Stimulated activated CD4-positive, alpha-beta T cell treated with anti-CD3 and anti-CD28 coated beads, Interleukin-1b, Interleukin-23, amount 100 ng/mL, for 48 hours (primary cell): ENCODE measurements at regions not wholly inside any gene's neighbourhood (a gene's known extent, or its start where the extent isn't known, plus 50 kb on each side); places are given as distances from the start of the nearest gene placed in this dataset.
"Not testable (repeated sequence)": the region's sequence is repeated elsewhere in the genome, so short reads cannot be mapped to it uniquely, and the experiment has no call there.

Source experiments
- DNase-seq: peaks from one replicate; pipeline ENCODE4 v3.0.0-alpha.2; 2020

DNA sequence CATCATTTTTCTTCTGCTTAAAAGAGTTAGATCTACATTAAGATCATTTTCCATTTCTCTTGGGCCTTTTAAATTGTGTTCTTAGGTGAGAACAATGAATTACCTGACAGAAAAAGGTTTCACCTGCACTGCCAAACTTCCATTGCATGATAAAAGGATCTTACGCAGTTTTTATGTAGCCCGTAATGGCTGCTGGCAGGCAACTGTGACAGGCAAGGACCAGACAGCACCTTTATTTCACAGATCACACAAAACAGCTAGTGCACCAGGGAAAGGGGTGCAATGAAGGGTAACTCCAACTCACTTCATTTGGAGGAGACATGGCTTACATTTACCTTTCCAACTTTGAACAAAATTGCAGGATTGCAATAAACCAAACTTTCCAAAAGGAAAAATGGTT lies 159.8 kb downstream of the SLITRK1 start:
- no peak for DNase-seq

DNA sequence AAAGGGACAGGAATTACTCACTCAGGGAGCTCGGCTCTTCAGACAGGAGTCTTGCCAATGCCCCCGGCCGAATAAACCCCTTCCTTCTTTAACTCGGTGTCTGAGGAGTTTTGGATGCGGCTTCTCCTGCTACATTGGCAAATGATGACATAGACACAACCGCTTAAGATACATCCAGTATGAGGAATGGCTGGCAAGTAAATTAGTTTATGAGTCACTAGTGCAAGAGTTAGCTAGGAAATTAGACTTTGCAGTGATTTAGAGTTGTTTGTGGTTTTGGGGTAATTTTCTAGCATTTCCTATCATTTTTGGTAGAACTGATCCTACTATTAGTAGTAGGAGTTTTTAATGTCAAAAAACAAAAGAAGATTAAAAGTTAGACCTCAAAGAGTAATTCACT lies 166.2 kb downstream of the SLITRK1 start:
- no peak for DNase-seq

DNA sequence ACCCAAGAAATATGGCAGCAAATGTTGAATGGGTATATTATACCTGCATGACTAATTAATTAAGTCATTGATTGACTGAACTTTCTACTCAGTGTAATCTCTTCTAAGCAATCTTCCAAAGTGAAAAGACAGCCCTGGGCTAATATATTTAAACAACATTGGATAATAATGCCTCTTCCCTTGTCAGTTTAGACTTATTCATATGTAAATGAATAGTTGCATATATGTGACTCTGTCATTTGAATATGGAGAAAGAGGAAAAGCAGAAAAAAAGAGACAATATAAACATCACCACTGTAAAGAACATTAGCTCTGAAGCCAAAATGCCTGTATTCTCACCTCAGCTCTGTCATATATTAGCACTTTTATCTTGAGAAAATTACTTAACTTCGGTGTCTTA lies 168.0 kb downstream of the SLITRK1 start:
- no peak for DNase-seq

DNA sequence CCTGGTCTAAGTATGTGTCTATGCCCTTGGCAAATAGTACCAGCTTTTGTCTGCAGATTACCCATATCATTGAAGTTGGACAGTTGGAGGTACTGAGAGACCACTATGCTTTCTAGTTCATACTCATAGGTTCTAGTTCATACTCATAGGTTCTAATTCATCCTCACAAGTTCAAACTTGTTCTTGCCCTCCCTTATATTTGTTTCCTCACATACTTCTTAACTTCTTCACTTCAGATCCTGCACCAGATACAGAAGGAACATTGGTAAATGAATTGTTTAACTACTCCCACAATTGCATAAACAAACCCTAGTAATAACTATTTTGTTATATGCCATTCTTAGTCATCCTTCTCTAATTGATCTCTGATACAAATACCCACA lies 172.2 kb downstream of the SLITRK1 start:
- no peak for DNase-seq

DNA sequence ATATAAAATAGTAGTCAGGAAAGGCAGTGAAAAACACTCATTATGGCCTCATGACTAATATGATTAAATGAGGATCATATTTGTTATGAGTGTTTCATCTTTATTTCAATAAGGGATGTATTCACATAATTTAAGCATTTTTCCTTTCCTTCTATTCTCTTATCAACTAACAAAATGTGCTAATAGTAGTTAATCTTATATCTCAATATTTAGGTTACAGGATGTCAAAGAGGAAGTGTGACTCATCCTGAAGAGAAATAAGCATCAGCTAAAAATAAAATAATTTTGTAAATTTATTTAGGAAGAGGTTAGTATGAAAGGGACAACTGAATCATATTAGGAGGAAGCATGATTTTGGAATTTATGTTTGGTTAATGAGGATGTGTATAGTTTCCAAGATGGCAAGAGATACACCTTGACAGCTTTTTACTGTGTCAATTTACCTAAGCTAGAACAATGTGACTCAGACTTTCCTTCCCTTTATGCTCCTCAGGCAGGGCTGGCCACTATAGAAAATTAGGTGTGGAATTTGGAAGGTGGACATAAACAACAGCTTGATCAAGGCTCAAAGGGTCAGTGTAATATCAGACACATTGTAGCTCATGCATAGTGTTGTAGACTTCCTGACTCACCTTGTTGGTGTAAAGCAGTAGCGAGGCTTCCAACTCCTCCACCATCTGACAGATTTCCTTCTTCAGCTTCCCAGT lies 172.7 kb downstream of the SLITRK1 start:
- no peak for DNase-seq

DNA sequence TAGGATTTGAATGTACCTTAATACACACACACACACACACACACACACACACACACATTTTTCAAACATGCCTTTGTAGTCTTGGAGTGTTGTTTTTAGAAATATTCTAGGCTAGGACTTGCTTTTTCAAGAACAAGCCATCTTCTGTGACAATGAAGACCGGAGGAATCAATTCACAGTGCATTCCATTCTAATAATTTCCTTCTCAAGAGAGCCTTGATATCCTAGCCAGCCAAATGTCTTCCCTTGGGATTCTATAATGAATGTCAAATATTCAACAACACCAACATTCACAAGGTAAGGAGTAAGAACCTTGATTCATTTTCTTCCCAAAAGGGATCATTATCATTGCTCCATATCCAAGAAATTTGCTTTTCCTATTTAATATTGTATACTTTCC lies 180.3 kb downstream of the SLITRK1 start:
- DNase-seq, result no peak

DNA sequence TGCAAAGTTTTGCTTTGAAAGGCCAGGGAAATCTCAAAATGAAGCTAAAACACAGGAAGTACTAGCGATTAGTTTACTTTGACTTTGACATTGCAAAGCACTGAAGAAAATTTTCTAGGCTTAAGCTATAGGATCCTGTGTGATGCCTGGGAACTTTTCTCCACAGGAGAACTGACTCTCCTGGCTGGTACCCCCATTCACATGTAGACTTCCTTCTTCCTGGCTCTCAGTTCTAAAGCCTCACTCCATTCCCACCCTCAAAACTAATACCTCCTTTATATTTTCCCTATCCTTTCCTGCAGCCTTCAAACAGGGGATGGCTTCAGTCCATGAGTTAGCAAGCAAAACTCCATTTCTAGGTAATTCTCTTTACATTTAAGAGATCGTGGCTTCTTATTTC lies 189.5 kb downstream of the SLITRK1 start:
- no peak for DNase-seq

DNA sequence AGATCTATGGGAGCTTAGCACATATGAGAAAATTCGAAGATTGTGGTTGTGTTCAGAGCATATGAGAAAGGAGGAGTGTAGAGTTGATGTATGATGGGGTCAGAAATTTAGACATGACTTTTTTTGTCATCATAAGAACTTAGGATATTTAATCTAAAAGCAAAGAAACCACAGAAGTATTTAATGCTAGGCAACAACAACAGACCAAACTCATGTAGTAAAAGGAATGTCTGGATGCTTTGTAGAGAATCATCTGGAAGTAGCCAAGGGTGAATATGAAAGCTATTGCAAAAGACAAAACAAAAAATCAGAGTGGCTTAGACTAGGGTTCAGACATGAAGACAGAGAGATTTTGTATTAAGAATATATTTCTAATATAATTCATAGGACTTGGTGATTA lies 190.3 kb downstream of the SLITRK1 start:
- DNase-seq, result no peak

DNA sequence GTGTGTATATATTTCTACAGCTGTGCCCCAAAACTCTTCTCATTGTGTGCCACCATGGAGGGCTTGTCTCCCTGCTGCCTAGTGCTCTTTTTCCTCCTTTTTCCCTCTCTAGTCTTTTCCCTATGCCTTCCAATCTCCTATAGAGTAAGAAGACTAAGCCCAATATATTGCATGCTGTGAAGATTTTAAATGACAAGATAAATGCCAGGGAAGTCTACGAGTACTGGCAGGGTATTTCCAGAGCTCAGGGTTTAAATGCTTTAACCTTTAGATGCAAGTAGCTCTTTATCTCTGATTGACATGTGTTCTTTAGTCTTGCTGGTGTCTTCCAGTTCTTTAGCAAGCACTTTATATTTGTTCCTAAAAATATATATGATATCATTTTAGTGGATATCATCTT lies 200.7 kb downstream of the SLITRK1 start:
- no peak for DNase-seq

DNA sequence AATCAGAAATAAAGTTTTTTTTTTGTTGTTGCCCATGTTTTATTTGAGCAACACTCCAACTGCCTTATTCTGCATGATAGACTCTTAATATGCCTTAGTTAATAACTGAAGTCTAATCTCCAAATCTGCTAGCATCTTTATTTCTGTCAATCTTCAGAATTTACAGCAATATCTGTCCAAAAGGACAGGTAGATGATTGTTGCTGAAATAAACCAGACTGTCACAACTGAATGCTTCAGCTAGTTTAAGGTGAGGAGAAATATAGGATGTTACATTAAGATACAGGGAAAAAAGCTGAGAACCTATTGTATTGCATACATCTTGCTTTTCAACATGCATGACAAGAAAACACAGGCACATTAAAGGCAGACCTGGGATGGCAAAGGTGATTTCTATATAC lies 204.3 kb downstream of the SLITRK1 start:
- DNase-seq, result no peak

DNA sequence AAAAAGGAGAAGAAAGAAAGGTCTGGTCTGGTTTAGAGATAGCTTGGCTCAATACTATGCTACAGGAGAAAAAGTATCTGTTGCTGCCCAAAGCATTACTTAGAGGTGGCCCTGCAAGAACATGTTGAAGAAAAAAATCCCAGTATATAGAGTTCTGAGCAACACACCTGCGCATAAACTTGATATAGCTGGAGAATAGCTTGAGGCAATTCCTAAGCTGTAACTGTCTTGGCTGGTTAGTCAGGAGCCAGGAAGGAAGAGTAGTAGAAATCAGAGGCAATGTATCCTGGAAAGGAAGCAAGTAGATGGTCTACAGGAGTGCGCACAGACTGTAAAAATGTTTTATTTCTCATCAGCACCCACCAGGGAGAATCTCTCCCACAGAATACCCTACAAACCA lies 209.7 kb downstream of the SLITRK1 start:
- DNase-seq, result no peak

DNA sequence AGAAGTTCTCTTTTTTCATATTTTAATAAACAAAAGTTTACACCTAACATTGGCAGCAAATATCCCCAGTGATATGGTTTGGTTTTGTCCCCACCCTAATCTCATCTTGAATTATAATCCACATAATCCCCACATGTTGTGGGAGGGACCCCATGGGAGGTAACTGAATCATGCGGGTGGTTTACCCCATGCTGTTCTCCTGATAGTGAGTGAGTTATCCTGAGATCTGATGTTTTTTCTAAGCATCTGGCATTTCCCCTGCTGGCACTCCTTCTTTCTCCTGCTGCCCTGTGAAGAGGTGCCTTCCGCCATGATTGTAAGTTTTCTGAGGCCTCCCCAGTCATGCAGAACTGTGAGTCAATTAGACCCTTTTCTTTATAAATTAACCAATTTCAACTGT lies 214.7 kb downstream of the SLITRK1 start:
- no peak for DNase-seq

DNA sequence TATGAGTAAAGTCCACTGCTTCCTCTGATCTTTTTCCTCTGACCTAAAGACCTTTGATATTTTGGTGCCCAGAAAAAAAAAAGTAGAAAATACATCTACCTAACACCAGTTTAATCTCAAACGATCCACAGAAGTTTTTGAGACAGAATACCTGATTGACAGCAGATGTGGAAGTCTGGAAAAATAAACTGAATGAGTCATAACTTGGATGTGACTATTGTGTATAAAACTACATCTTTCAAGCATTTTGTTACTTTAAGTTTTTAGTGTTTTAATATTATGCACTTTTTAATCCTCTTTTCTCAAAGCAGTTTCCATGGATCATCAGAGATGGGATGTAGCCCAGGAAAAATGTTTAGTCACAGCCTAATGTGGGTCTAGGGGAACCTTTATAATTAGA lies 216.1 kb downstream of the SLITRK1 start:
- DNase-seq, result no peak

DNA sequence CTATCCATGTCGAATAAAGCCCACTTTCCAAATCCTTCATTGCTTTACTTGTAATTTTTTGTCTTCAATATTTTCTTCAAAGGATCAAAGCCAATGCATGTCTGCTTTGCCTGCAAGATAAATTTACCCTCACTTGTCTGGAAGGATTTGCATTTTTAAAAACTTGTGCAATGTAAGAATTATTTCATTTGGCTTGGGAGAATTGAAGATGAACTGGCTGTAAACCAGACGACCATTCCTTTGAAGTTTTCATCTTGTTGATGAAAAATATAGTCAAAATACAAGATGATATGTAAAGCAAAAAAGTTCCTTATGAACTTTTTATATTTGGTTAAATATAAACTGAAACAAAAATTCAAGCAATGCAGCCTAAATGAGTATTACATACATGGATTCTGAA lies 225.0 kb downstream of the SLITRK1 start:
- DNase-seq, result no peak

DNA sequence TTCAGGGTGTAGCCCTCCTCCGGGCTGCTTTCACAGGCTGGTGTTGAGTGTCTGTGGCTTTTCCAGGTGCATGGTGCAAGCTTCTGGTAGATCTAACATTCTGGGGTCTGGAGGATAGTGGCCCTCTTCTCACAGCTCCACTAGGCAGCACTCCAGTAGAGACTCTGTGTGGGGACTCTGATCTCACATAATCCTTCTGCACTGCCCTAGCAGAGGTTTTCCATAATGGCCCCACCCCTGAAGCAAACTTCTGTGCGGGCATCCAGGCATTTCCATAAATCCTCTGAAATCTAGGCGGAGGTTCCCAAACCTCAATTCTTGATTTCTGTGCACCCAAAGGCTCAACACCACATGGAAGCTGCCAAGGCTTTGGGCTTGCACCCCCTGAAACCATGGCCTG lies 239.7 kb downstream of the SLITRK1 start:
- DNase-seq, result not testable (repeated sequence)

DNA sequence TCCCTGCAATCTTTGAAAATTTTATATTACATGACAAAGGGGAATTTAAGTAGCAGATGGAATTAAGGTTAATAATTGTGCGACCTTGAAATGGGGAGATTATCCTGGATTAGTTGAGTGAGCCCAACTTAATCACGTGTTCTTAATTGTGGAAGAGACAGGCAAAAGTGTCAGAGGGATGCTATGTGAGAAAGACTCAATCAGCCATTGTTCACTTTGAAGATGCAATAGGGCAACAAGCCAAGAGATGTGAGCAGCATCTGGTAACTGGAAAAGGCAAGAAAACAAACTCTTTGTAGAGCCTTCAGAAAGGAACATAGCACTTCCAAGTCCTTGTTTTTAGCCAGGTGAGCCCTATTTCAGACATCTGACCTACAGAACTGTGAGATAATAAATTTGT lies 247.7 kb downstream of the SLITRK1 start:
- no peak for DNase-seq

DNA sequence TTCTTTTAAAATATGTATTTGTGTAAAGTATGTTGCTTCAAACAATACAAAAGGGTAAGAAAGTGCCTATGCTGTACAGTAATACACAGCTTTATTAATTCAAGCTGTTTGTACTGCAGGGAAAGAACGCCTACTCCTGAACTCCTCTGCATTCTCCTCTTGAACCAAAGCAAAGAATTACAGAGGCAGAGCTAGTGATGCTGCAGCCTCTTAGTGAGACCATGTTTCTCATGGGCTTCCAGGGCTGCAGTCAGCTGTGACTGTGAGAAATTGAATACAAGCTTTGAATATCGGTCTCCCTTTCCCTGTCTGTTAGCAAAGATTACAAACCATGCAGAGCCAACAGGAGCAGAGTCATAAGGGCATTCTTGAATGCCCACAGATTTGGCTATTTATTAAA lies 248.5 kb downstream of the SLITRK1 start:
- DNase-seq, result no peak

DNA sequence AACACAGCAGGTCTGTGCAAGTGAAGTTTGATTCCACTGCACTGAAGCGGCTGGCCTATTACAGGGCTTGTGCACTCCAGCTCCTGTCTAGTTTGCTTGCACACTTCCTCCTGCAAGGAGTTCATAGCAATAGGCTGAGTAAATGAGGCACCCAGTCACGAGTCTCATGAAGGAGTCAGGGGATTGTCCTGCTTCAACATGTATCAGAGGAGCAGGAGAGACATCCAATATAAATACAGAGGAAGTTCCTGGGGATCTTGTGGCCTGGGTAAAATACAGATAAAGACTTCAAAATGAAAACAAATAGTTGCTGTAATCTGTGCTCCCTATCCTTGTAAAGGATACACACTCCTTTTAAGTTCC lies 259.9 kb downstream of the SLITRK1 start:
- no peak for DNase-seq

DNA sequence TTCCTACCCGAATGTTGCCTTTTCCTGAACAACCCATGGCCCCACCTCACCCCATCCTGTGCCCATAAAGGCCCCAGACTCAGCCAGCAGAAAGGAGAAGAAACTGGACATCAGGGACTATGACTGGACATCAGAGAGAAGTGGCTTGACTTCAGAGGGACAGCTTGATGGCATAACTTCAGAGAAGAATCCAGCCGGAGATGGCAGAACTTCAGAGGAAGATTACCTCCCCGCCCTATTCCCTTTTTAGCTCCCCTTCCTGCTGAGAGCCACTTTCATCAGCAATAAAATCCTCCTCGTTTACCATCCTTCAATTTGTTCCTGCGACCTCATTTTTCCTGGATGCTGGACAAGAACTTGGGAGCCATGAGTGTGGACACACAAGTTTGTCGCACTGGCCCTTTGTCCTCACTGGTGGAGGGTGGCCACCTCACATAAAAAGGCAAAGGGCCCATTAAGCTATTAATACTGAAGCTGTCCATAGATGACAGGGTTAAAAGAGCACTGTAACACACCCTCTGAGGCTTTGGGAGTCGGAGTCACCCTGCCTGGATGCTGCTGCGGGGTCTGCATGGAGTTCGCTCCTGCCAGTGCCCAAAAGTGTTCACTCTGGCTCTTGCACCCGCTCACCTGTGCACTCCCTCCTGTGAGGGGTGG lies 260.4 kb downstream of the SLITRK1 start:
- no peak for DNase-seq

DNA sequence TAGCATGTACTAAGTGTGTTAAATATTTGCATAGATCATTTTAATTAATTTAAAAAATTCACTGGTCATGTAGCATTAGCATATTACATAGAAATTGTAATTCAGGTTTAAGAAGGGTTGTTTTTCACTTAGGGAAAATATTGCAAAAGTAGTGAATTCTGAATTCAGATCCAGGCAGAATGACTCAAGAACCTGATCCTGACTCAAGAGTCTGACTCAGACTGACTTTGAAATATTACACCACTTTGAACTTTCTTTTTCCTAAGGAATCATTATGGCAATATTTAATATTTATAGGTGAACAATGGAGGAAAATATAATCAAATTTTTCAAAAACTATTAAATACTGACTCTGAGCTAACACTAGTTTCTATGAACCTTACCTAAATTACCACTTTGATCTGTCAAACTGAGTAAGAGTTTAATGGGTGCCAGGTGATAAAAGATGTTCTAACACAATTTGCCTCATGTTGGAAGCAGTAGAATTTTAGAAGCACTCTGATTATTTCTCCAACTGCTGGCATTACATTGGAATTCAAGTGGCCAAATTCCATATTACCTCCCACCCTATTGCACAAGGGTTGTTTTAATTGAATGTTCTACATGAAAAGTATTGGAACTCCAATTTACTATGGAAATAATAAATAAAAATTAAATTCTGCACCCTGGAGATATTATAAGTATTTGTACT lies 261.6 kb downstream of the SLITRK1 start:
- DNase-seq, result no peak

DNA sequence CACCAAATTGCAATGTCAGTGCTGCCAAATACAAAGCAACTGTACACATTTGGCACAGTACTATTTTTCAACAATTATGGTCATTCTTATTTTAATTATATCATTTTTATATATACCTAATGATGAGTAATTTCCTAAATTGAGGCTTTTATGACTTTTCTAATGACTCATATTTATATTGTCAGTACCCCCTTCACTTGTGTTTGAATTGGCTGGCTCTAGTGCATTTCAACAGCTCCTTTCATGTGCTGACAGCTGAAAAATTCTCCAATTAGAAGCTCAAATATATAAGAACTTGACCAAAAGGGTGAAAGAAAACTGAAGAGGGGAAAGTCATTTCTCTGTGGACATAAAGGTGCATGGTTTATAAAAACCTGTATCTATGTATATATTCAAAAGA lies 263.3 kb downstream of the SLITRK1 start:
- DNase-seq, result no peak

DNA sequence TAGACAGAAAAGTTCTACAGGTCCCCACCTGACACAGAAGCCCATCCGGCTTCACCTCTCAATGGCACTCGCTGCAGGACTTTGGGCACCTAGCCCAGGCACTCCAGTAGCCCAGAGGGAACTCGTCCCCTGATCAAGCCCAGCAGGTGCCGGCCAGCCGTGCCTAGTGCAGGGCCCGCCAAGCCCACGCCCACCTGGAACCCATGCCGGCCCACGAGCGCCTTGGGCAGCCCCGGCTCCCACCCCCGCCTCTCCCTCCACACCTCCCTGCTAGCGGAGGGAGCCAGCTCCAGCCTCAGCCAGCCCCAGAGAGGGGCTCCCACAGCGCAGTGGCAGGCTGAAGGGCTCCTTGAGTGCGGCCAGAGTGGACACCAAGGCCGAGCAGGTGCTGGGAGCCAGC lies 268.8 kb downstream of the SLITRK1 start:
- DNase-seq, result no peak

DNA sequence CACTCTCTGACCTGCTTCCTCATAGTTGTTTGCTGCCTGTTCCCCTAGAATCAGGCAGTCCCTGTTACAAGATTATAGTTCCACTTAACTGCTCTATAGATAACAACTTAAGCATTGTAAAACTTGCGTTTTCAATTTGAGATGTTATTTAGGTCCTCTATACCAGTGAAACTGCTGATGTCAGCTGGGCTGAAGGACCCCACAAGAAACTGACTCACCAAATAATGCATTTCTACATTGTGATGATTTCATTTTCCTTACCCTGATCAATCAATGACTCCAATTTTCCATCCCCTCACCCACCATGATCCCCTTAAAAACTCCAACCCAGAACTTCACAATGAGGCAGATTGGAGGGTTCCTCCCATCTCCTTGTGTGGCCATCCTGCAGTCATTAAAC lies 280.7 kb downstream of the SLITRK1 start:
- no peak for DNase-seq

DNA sequence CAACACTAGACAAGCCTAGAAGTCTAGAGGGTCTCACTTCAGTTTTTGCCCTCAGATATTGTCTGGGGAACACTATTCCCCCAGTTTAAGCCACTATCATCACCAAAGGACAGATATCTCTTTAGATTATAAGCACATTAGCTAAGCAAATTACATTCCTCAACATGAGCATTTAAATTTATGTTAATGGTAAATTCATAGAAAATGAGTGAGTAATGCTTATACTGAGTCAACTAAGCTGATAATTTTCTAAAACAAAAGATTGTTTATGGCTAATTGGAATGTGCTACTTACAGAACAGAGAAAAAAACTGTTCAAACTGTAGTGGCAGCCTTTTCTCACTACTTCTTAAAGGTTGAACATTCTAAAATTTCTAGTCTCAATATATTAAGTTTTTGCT lies 290.2 kb downstream of the SLITRK1 start:
- DNase-seq, result no peak

DNA sequence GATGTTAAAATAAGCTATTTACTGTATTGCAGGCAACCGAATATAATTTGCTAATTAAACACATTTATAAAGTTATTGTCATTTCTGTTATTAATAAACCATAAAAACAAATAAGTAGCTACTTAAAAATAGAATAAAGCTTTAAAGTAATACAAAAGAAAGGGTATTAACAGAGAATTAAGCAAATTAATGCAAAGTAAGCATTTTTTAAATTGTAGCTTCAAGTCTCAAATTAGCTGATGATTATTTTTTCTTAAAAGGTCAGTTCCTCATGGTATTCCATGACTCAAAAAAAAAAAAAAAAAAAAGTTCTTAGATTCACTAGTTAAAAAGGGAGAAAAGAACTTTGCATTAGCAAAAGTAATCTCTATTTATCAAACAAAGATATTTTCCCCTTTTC lies 292.5 kb downstream of the SLITRK1 start:
- no peak for DNase-seq
